ENCODE measurements at regions not wholly inside any gene's neighbourhood (a gene's known extent, or its start where the extent isn't known, plus 50 kb on each side); places are given as distances from the start of the nearest gene placed in this dataset.

DNA sequence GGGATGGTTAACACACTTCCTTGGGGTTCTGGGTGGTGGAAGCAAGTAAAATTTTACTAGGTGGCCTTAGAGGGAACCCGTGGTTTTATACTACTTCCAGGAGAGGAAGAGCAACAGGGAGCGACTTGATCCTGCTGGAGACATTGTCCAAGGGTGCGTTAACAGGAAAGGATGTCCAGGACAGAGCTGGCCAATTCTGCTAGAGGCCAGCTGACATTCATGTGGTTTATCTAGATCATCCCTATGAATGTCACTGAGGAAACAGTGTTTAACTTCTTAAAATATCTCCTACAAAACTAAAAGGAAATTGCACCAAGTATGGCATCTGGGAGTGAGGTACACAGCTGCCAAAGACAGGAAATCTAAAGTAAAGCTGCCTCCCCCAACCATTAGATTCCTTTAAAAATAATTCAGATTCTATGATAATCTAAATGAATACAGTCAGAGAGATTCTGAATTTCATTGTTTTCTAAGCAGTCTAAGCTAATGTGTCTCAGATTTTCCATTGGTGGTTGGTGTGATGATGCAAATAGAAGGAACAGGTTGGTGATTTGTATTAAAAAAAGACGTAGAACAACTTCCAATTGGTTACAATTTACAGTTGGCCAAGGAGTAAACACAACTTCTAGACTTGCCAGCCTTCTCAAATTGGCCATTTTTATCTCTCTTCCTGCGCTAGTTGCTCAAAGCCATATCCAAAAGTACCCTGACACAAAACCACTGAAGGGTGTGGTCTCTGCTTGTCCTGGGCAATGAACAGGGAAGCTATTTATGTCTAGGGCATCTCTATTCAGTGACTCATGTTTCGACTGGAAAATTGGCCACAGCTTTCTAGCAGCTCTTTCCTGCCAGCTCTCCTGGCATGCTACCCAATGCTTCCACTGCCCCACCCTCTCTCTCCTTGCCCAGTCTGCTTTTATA is 574.7 kb upstream of the MEF2C start:
- H3K27ac ChIP-seq, result peak overlapping the region; percentile 30 to 60 (median 35)
- H3K27me3 ChIP-seq, result no peaks in the 10 kb centered on the region
- TF ChIP-seq EP300 (IDR thresholded peaks at IDR 0.05) (no peak), POLR2AphosphoS5 (IDR thresholded peaks at IDR 0.05) (peak in 3 of 4 donors; percentile 34 to 40 (median 36))
- no peak overlapping the region for H3K4me3 ChIP-seq
- intact Hi-C loops (cut with DNase I), result no loop called here
- H3K4me1 ChIP-seq, result peaks cover 0 to 18% (median 14%) of the 10 kb centered on the region in 4 donors
- H3K36me3 ChIP-seq, result no peaks in the 10 kb centered on the region
- peak; percentile 69 for DNase-seq
- WGBS, 2 donors, result 57 to 66% methylated on average over 6 of the region's 6 CpGs
- no peaks in the 10 kb centered on the region for H3K9me3 ChIP-seq

DNA sequence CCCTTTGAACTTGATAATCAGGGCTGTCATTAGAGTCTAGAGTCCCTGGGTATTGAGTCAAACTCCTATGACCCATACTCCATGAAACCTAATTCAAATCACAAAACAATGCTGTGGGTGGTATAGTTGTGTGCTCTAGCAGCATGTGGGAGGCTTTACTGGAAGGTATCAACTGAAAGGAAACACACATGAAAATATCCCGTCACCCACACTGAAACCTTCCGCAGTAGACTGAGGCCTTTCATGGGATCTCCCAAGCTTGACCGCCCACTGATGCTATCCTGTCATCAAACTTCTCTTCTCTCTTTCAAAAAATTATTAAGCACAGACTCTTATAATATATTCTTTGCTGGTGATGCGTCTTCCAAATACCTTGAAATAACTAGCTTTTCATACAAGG is 569.1 kb upstream of the MEF2C start:
- intact Hi-C loops (cut with DNase I), result no loop called here
- WGBS, 2 donors, result 86 to 94% methylated on average over 4 of the region's 4 CpGs
- no peaks in the 10 kb centered on the region for H3K9me3 ChIP-seq

DNA sequence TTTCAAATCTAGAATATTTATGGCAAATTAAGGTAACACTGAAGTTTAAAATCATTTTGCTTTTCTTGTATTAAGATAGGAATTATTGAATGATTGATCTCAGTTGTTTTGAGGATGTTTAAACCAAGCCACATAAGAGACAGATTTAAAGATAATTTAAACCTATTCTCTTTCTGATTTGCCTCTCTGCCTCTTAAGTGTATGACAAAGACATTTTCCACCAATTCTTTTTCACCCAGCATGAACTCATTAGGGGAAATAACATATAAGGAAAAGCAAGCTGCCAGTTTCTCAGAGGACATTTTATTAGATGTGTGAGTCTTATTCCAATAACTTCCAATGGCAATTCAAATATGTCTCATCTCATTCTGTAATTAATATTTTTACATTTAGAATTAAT is 568.3 kb upstream of the MEF2C start:
- Histone ChIP-seq H3K36me3 (no peaks in the 10 kb centered on the region), H3K9me3 (no peaks in the 10 kb centered on the region), H3K4me3 (no peak overlapping the region), H3K4me1 (no peaks in the 10 kb centered on the region), H3K27me3 (no peaks in the 10 kb centered on the region), H3K27ac (no peak overlapping the region)
- TF ChIP-seq, protein P1, sequence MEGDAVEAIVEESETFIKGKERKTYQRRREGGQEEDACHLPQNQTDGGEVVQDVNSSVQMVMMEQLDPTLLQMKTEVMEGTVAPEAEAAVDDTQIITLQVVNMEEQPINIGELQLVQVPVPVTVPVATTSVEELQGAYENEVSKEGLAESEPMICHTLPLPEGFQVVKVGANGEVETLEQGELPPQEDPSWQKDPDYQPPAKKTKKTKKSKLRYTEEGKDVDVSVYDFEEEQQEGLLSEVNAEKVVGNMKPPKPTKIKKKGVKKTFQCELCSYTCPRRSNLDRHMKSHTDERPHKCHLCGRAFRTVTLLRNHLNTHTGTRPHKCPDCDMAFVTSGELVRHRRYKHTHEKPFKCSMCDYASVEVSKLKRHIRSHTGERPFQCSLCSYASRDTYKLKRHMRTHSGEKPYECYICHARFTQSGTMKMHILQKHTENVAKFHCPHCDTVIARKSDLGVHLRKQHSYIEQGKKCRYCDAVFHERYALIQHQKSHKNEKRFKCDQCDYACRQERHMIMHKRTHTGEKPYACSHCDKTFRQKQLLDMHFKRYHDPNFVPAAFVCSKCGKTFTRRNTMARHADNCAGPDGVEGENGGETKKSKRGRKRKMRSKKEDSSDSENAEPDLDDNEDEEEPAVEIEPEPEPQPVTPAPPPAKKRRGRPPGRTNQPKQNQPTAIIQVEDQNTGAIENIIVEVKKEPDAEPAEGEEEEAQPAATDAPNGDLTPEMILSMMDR (IDR thresholded peaks at IDR 0.05), result no peak
- TF ChIP-seq POLR2A (IDR thresholded peaks at IDR 0.05), result no peak
- no peak for TF ChIP-seq POLR2AphosphoS5 (IDR thresholded peaks at IDR 0.05)
- TF ChIP-seq EP300 (IDR thresholded peaks at IDR 0.05), result no peak
- intact Hi-C loops (cut with DNase I), result no loop called here
- DNase-seq, result no peak

More for the DNA sequence above, 569.1 kb upstream of the MEF2C start:
- no peak for DNase-seq
- Histone ChIP-seq H3K4me3 (no peak overlapping the region), H3K4me1 (no peaks in the 10 kb centered on the region), H3K27me3 (no peaks in the 10 kb centered on the region), H3K36me3 (no peaks in the 10 kb centered on the region), H3K27ac (no peak overlapping the region)
- TF ChIP-seq POLR2A (IDR thresholded peaks at IDR 0.05) (no peak), EP300 (IDR thresholded peaks at IDR 0.05) (no peak), POLR2AphosphoS5 (IDR thresholded peaks at IDR 0.05) (no peak)
- TF ChIP-seq, protein P1 (IDR thresholded peaks at IDR 0.05), result no peak

DNA sequence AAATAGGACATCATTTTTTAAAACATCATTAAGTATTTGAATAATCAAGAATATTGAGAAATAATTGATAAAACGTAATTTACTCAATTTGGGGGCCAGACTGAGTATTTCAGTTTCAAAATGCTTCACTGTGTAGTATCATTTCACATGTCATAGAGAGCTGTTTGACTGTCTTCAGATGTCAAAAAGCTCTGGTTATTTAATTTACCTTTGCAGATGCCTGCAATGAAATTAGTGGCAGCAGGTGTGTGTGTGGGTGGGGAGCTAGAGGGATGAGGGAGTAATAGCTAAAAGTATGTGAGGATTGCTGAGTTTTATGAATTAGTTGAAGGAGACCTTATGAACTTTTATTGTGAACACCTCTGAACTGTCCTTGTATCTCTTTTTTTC is 567.2 kb upstream of the MEF2C start:
- no peak overlapping the region for H3K4me3 ChIP-seq
- no peak for DNase-seq
- no peaks in the 10 kb centered on the region for H3K9me3 ChIP-seq
- no peaks in the 10 kb centered on the region for H3K36me3 ChIP-seq
- 79 to 82% methylated on average over 1 of the region's 1 CpG for WGBS, 2 donors
- intact Hi-C loops (cut with DNase I), result no loop called here
- H3K27ac ChIP-seq, result no peak overlapping the region
- no peaks in the 10 kb centered on the region for H3K27me3 ChIP-seq
- TF ChIP-seq EP300 (IDR thresholded peaks at IDR 0.05) (no peak), POLR2A (IDR thresholded peaks at IDR 0.05) (no peak), POLR2AphosphoS5 (IDR thresholded peaks at IDR 0.05) (no peak)
- TF ChIP-seq, protein P1 (IDR thresholded peaks at IDR 0.05), result no peak
- H3K4me1 ChIP-seq, result no peaks in the 10 kb centered on the region

DNA sequence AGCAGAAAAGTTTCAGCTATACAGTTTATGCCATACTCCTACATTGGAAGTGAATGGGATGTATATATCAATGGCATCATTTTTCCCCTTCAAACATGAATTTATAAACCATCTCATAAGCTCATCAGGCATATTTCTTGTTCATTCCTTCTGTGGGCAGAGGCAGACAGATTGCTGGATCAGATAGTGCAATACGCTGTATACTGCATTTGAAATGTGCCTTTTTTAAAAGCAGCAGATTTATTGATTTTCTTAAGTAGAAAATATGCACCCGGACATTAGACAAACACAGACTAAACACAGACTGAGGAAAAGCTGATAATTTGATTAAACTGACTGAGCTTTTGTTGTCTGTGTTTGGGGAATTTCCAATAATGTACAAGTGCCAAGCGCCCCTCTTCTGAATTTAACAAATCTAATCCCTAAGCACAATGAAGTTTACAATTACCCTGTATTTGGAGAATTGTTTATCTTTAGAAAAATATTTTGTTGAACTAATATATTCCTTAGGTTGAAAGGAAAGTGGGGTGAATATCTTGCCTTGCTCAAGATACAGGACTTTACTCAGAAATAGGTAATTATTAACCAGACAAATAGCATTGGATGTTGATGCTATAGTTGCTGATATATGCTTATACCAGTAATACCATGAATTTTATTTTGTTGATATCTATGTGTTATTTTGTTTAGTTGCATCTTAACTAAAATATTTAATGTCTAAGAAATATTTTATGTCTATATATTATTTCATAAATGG is 566.6 kb upstream of the MEF2C start:
- H3K4me1 ChIP-seq, result no peaks in the 10 kb centered on the region
- H3K9me3 ChIP-seq, result no peaks in the 10 kb centered on the region
- TF ChIP-seq POLR2AphosphoS5 (IDR thresholded peaks at IDR 0.05), result no peak
- TF ChIP-seq POLR2A (IDR thresholded peaks at IDR 0.05), result no peak
- TF ChIP-seq EP300 (IDR thresholded peaks at IDR 0.05), result no peak
- TF ChIP-seq, protein P1 (IDR thresholded peaks at IDR 0.05), result no peak
- 74 to 80% methylated on average over 3 of the region's 3 CpGs for WGBS, 2 donors
- no peak overlapping the region for H3K4me3 ChIP-seq
- intact Hi-C loops (cut with DNase I), result no loop called here
- no peaks in the 10 kb centered on the region for H3K27me3 ChIP-seq
- H3K36me3 ChIP-seq, result no peaks in the 10 kb centered on the region
- H3K27ac ChIP-seq, result no peak overlapping the region
- DNase-seq, result no peak
